ENCODE measurements at regions not wholly inside any gene's neighbourhood (a gene's known extent, or its start where the extent isn't known, plus 50 kb on each side); places are given as distances from the start of the nearest gene placed in this dataset.

GRCh38 chr2:226649871-226650660, 149.6 kb downstream of the IRS1 start (continued):
- TF ChIP-seq SNAPC5 (CRISPR knock-in tag; IDR thresholded peaks at IDR 0.05; ENCODE audit: borderline replicate concordance) = no peak; the same call in 1 of the 2 replicates
- TF ChIP-seq ZNF430 (CRISPR knock-in tag; IDR thresholded peaks at IDR 0.05) = peak; percentile 98
- peak; percentile 42; the same call in 1 of the 2 replicates for TF ChIP-seq PPARG (CRISPR knock-in tag; conservative IDR thresholded peaks at IDR 0.05)
- TF ChIP-seq, protein P1, sequence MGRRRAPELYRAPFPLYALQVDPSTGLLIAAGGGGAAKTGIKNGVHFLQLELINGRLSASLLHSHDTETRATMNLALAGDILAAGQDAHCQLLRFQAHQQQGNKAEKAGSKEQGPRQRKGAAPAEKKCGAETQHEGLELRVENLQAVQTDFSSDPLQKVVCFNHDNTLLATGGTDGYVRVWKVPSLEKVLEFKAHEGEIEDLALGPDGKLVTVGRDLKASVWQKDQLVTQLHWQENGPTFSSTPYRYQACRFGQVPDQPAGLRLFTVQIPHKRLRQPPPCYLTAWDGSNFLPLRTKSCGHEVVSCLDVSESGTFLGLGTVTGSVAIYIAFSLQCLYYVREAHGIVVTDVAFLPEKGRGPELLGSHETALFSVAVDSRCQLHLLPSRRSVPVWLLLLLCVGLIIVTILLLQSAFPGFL (CRISPR knock-in tag; IDR thresholded peaks at IDR 0.05) = no peak
- peak; percentile 82 for TF ChIP-seq GFI1 (CRISPR knock-in tag; IDR thresholded peaks at IDR 0.05; ENCODE audit: borderline replicate concordance)
- no peak for TF ChIP-seq ZNF432 (CRISPR knock-in tag; IDR thresholded peaks at IDR 0.05; ENCODE audit: borderline replicate concordance)
- TF ChIP-seq NR2F2 (IDR thresholded peaks at IDR 0.05; ENCODE audit: borderline replicate concordance, low read depth) = no peak
- TF ChIP-seq SMAD9 (CRISPR knock-in tag; IDR thresholded peaks at IDR 0.05) = peak; percentile 58; the same call in 1 of the 2 replicates
- TF ChIP-seq ZFP82 (CRISPR knock-in tag; IDR thresholded peaks at IDR 0.05; ENCODE audit: borderline replicate concordance) = no peak
- peak; percentile 82 for TF ChIP-seq DRAP1 (CRISPR knock-in tag; IDR thresholded peaks at IDR 0.05)
- TF ChIP-seq ZNF274 (CRISPR knock-in tag; IDR thresholded peaks at IDR 0.05) = peak; percentile 79; the same call in 1 of the 2 replicates
- TF ChIP-seq THAP9 (CRISPR knock-in tag; IDR thresholded peaks at IDR 0.05; ENCODE audit: borderline replicate concordance) = peak; percentile 71; the same call in 1 of the 2 replicates
- no peak for TF ChIP-seq ZNF333 (CRISPR knock-in tag; IDR thresholded peaks at IDR 0.05; ENCODE audit: borderline replicate concordance)
- peak; percentile 73; the same call in 1 of the 2 replicates for TF ChIP-seq MEIS1 (CRISPR knock-in tag; IDR thresholded peaks at IDR 0.05; ENCODE audit: borderline replicate concordance)
- no peak for TF ChIP-seq PLRG1 (conservative IDR thresholded peaks at IDR 0.05)
- no peak for TF ChIP-seq TERF1 (CRISPR knock-in tag; IDR thresholded peaks at IDR 0.05)
- TF ChIP-seq NFIC (IDR thresholded peaks at IDR 0.05; ENCODE audit: low read length) = peak; percentile 86
- TF ChIP-seq TFAP4 (IDR thresholded peaks at IDR 0.05; ENCODE audit: borderline replicate concordance, low read depth) = peak; percentile 69; the same call in 1 of the 2 replicates
- no peak for TF ChIP-seq ZNF33A (CRISPR knock-in tag; IDR thresholded peaks at IDR 0.05; ENCODE audit: borderline replicate concordance)
- TF ChIP-seq HBP1 (CRISPR knock-in tag; IDR thresholded peaks at IDR 0.05; ENCODE audit: low read depth) = peak; percentile 84; the same call in 1 of the 2 replicates
- TF ChIP-seq MIER3 (CRISPR knock-in tag; IDR thresholded peaks at IDR 0.05; ENCODE audit: borderline replicate concordance) = peak; percentile 99
